C4-2B (cell line): ENCODE measurements at regions not wholly inside any gene's neighbourhood (a gene's known extent, or its start where the extent isn't known, plus 50 kb on each side); places are given as distances from the start of the nearest gene placed in this dataset.

ENCODE experiments used
- H3K27ac ChIP-seq: fragments of 450-650 bp; 2 replicates; pipeline ENCODE4 v1.5.1; 2017
- CTCF ChIP-seq: fragments of 450-650 bp; conservative IDR thresholded peaks from 2 replicates; pipeline ENCODE4 v1.5.1; 2017; ENCODE audit warnings: mild to moderate bottlenecking
- ZFX ChIP-seq: fragments of 450-650 bp; IDR thresholded peaks from 2 replicates; pipeline ENCODE4 v1.6.1; 2017

DNA sequence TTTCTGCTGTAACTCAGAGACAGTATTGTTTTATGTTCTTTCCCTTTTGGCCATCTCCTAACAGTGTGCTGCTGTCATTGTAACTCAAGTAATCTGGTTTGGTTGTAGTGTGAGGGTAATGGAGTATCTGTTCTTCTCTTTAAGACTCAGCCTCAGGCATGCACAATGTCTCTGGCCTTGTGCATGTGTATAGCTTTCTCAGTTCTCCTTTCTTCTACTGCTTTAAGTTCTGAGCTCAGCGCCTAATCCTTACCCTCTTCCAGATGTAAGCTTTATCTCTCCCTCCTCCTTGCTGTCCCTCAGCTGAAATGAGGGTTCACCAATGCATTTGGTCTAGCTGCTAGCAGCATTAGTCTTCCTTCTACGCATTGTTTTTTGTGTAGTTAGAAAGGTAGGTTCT is 1420.4 kb upstream of the PRMT6 start:
- H3K27ac ChIP-seq: no peak overlapping the region
- no peak for TF ChIP-seq CTCF
- TF ChIP-seq ZFX: no peak

DNA sequence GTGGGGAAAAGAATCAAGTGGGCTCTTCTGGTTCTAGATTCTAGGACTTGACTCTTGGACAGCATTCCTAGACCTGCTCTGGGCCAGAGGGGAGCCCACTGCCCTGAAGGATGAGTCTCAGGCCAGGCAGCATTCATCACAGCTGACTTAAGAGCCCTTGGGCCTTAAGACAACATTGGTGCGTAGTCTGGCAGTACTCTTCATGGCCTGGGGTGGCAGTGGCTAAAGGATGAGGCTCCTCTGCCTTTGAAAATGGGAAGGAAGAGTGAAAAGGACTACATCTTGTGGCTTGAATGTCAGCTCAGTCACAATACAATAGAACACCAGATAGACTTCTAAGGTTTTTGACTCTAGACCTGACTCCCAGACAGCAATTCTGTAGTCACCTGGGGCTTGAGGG is 1415.1 kb upstream of the PRMT6 start:
- TF ChIP-seq ZFX (no peak), CTCF (no peak)
- H3K27ac ChIP-seq: no peak overlapping the region

DNA sequence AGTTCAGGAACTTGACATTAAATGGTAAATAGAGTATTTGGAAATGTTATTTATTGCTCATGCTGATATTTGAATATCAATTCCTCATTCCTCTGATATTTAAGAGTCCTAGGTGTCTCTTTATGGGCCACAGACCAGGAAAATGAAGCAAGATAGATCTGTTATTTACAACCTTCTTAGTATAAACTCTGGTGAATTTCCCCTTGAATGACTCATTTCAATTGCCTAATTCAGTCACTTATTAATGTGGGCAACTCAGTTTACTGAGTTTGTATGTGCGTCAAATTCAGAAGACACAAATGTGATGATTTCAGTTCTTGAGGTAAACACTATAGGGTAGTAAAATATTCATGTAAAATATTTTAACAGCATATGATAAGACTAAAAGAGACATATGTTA is 1404.4 kb upstream of the PRMT6 start:
- H3K27ac ChIP-seq: no peak overlapping the region
- TF ChIP-seq CTCF (no peak), ZFX (no peak)

GRCh38 chr1:105655032-105655431 is 1401.4 kb upstream of the PRMT6 start:
- TF ChIP-seq ZFX: no peak
- TF ChIP-seq CTCF: no peak
- no peak overlapping the region for H3K27ac ChIP-seq

DNA sequence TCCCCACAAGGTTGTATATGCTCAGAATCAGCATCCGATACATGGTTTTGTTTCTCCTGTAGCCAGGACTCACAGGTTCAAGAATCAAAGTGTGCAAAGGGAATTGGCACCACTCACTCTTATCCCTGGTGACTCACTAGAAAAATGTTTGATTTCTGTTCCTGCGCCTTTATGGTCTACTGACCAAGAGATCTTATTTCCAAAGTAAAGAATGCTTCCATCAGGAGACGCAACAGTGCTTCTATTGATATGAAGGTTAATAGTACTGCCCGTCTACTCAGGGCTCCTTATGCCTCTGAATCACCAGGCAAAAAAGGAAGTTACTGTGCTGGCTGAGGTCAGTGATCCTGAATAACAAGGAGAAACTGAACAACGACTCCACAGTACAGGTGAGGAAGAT is 1392.0 kb upstream of the PRMT6 start:
- H3K27ac ChIP-seq: no peak overlapping the region
- TF ChIP-seq CTCF: no peak
- no peak for TF ChIP-seq ZFX

- TF ChIP-seq ZFX: no peak
- no peak overlapping the region for H3K27ac ChIP-seq
Measured at GRCh38 chr1:105678334-105678733, 1378.1 kb upstream of the PRMT6 start.

GRCh38 chr1:105684714-105685113 is 1371.8 kb upstream of the PRMT6 start:
- H3K27ac ChIP-seq: no peak overlapping the region
- TF ChIP-seq CTCF (no peak), ZFX (no peak)

- TF ChIP-seq ZFX (no peak), CTCF (no peak)
- H3K27ac ChIP-seq: no peak overlapping the region
Measured at GRCh38 chr1:105686026-105686425, 1370.4 kb upstream of the PRMT6 start.
